Right lobe of liver (tissue), 6 donors: ENCODE measurements at regions not wholly inside any gene's neighbourhood (a gene's known extent, or its start where the extent isn't known, plus 50 kb on each side); places are given as distances from the start of the nearest gene placed in this dataset.

Source experiments
- ATAC-seq, 4 donors: fragments of 200-7000 bp; cut with Tn5 transposase; one replicate each; pipeline ENCODE4 v1.9.1; 2020; ENCODE audit warnings: mild to moderate bottlenecking in 4 of 4, moderate library complexity in 4 of 4
- DNase-seq, 3 donors: peaks; one replicate each; pipeline ENCODE4 v3.0.0-alpha.2; 2020
- H3K27ac ChIP-seq, 3 donors: fragments of 200-600 bp; one replicate each; pipeline ENCODE4 v1.8.0; 2022
- H3K27me3 ChIP-seq, 2 donors: fragments of 200-600 bp; one replicate each; pipeline ENCODE4 v1.8.0; 2022
- H3K36me3 ChIP-seq, 4 donors: fragments of 200-600 bp; sonication (generic) in 1 of 4; one replicate each; pipeline versions ENCODE4 v1.5.1 to v1.8.0; 2017 to 2022; ENCODE audit warnings: control low read depth in 1 of 4
- H3K4me1 ChIP-seq, 4 donors: fragments of 200-600 bp; sonication (generic) in 1 of 4; one replicate each; pipeline versions ENCODE4 v1.5.1 to v1.8.0; 2017 to 2022; ENCODE audit warnings: control low read depth in 1 of 4
- H3K4me3 ChIP-seq, 3 donors: fragments of 200-600 bp; one replicate each; pipeline ENCODE4 v1.8.0; 2022
- H3K9me3 ChIP-seq, 4 donors: fragments of 200-600 bp; sonication (generic) in 1 of 4; one replicate each; pipeline versions ENCODE4 v1.5.1 to v1.8.0; 2017 to 2022; ENCODE audit warnings: control low read depth in 1 of 4
- CTCF ChIP-seq, 4 donors: fragments of 200-600 bp in 3 of 4; fragments of 450-650 bp in 1 of 4; IDR thresholded peaks; one replicate each; pipeline versions ENCODE4 v1.5.1 to v1.8.0; 2016 to 2022; ENCODE audit warnings: antibody characterized with exemption in 4 of 4, mild to moderate bottlenecking in 2 of 4
- POLR2A ChIP-seq: fragments of 450-650 bp; IDR thresholded peaks from one replicate; pipeline ENCODE4 v1.6.1; 2017; ENCODE audit warnings: antibody characterized with exemption, mild to moderate bottlenecking
- WGBS: methylation state at CpG from one replicate; pipeline ENCODE4 v1.1.6; 2018; ENCODE audit warnings: low coverage, low lambda C conversion rate; ENCODE audit not compliant: insufficient coverage; ENCODE audit errors: missing lambda C conversion rate; 5-methylcytosine and 5-hydroxymethylcytosine counted together
- intact Hi-C, 2 donors: fragments of 100-400 bp; cut with DNase I; formaldehyde crosslinking; loops; one replicate each; pipeline versions ENCODE4 v1.11.2 to v1.14.1; 2022
- donor health status: DM: no; HTN: yes; CAD: no.
- donor health status: DM: no; HTN: no; CAD: no.
- donor health status: DM: no; HTN: no; CAD: no.
- donor health status: DM: no; HTN: yes; CAD: no.
- donor health status: DM: no; HTN: yes; CAD: no.

DNA sequence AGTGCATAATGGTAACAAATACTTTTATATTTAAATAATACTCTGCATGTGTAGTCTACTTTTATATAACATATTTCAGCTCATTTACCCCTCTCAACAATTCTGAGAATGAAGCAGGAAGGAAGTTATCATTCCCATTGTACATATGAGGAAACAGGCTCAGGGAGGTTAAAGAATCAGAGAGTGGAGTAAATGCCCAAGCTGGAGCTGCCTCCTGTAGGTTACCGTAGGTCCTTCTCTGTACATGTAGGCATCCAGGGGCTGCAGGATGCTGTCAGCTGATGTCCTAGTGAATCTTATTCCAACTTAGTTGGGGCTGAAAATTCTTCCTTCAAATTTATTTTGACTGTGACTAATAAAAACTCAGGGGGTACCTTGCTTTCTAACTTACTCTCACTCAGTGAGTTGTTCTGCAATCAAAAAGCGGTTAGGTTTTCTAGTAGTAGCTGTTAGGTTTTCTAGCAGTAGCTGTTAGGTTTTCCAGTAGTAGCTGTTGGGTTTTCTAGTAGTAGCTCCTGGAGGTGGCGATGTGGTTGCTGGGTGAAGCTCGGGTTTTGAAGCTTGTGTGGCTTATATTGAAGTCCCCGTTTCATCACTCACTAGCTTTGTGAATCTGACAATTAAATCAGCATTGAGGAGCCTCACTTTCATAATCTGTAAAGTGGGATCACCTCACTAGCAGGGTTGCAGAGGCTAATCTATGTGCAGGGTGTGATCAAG, 357.0 kb downstream of the NR2F2 start:
- no peak for ATAC-seq
- H3K36me3 ChIP-seq: no peaks in the 10 kb centered on the region
- intact Hi-C loops: no loop called here
- WGBS: 65% methylated on average over 4 of the region's 5 CpGs
- H3K27me3 ChIP-seq: no peaks in the 10 kb centered on the region
- H3K27ac ChIP-seq: no peak overlapping the region
- TF ChIP-seq POLR2A (no peak), CTCF (IDR thresholded peaks at IDR 0.05) (no peak)
- no peak overlapping the region for H3K4me3 ChIP-seq
- no peaks in the 10 kb centered on the region for H3K4me1 ChIP-seq
- H3K9me3 ChIP-seq: no peaks in the 10 kb centered on the region
- DNase-seq: no peak

GRCh38 chr15:96690733-96691132, 360.2 kb downstream of the NR2F2 start:
- DNase-seq (no peak), ATAC-seq (no peak)
- intact Hi-C loops: no loop called here
- Histone ChIP-seq H3K27me3 (no peaks in the 10 kb centered on the region), H3K9me3 (no peaks in the 10 kb centered on the region), H3K4me3 (no peak overlapping the region), H3K27ac (no peak overlapping the region), H3K36me3 (no peaks in the 10 kb centered on the region), H3K4me1 (no peaks in the 10 kb centered on the region)
- TF ChIP-seq POLR2A: no peak
- TF ChIP-seq CTCF (IDR thresholded peaks at IDR 0.05): no peak
- WGBS: 41% methylated on average over 3 of the region's 3 CpGs

DNA sequence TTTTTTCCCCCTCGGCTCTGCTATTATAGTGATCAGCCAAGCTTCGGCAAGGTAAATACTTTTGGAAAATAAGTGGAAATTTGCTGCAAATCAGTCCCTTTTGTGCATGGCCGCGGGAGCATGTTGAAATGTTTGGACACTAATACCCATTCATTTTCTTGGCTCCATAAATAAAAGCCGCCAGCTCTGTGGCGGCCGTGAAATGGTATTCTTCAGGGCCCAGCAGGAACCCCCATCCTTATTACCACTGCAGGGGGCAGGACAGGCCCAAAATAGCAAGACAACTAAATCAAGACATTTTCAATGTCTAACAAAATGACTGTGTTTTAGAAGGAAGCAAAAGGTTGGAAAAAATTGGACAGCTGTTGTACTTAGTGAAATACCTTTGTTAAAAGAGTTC, 362.3 kb downstream of the NR2F2 start:
- Histone ChIP-seq H3K36me3 (no peaks in the 10 kb centered on the region), H3K27me3 (no peaks in the 10 kb centered on the region), H3K4me1 (no peaks in the 10 kb centered on the region), H3K4me3 (no peak overlapping the region), H3K9me3 (no peaks in the 10 kb centered on the region), H3K27ac (no peak overlapping the region)
- 88% methylated on average over 7 of the region's 7 CpGs for WGBS
- no peak for ATAC-seq
- TF ChIP-seq POLR2A (no peak), CTCF (IDR thresholded peaks at IDR 0.05) (no peak)
- DNase-seq: no peak
- intact Hi-C loops: no loop called here

DNA sequence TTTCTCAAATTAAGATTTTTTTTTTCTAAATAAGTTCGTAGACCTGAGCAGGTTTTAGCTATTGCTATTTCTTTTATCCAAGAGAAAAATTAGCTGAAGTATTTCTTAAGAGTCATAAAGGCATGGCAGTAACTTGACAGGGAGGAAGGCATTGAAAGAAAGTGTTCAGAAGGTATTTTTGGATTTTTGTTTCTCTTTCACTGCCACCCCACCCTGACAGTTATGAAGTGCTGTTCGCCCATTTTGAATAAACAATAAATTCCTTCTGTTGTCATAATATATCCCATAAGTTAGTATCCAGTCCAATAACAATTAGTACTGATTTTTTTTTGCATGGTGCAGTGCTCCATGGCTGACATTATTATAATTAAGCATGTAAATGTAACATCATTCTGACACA, 363.0 kb downstream of the NR2F2 start:
- TF ChIP-seq CTCF (IDR thresholded peaks at IDR 0.05): no peak
- no peak for TF ChIP-seq POLR2A
- DNase-seq (no peak), ATAC-seq (no peak)
- H3K4me1 ChIP-seq: no peaks in the 10 kb centered on the region
- intact Hi-C loops: no loop called here
- no peaks in the 10 kb centered on the region for H3K36me3 ChIP-seq
- WGBS: 65% methylated on average over 2 of the region's 2 CpGs
- H3K27me3 ChIP-seq: no peaks in the 10 kb centered on the region
- H3K9me3 ChIP-seq: no peaks in the 10 kb centered on the region
- no peak overlapping the region for H3K27ac ChIP-seq
- H3K4me3 ChIP-seq: no peak overlapping the region
